Activated CD4-positive, alpha-beta T cell treated with anti-CD3 and anti-CD28 coated beads for 36 hours (primary cell): ENCODE measurements at regions not wholly inside any gene's neighbourhood (a gene's known extent, or its start where the extent isn't known, plus 50 kb on each side); places are given as distances from the start of the nearest gene placed in this dataset.

Experiments
- ATAC-seq: fragments of 200-7000 bp; cut with Tn5 transposase; one replicate; pipeline ENCODE4 v1.10.0; 2021; ENCODE audit warnings: mild to moderate bottlenecking, moderate library complexity
- CTCF ChIA-PET: fragments of 350-600 bp; sonication (Branson Sonifier 250); formaldehyde crosslinking; loops from one replicate; lab custom pipeline; 2021; ENCODE audit warnings: antibody characterized with exemption; lab: Charles Lee
- POLR2A ChIA-PET: fragments of 350-600 bp; sonication (Branson Sonifier 250); formaldehyde crosslinking; loops from one replicate; lab custom pipeline; 2021; ENCODE audit warnings: antibody characterized with exemption, inconsistent platforms; lab: Charles Lee
- DNase-seq: peaks from one replicate; pipeline ENCODE4 v3.0.0-alpha.2; 2020
- H3K27ac Mint-ChIP-seq: one replicate; pipeline ENCODE4 v1.8.0; 2021; ENCODE audit warnings: mixed read lengths
- H3K27me3 Mint-ChIP-seq: one replicate; pipeline ENCODE4 v1.8.0; 2021; ENCODE audit warnings: mixed read lengths
- H3K36me3 Mint-ChIP-seq: one replicate; pipeline ENCODE4 v1.8.0; 2021; ENCODE audit warnings: low read depth, mixed read lengths
- H3K4me1 Mint-ChIP-seq: one replicate; pipeline ENCODE4 v1.8.0; 2021; ENCODE audit warnings: mixed read lengths
- H3K4me3 Mint-ChIP-seq: one replicate; pipeline ENCODE4 v1.8.0; 2021; ENCODE audit warnings: mild to moderate bottlenecking, moderate library complexity, mixed read lengths
- H3K9me3 Mint-ChIP-seq: one replicate; pipeline ENCODE4 v1.8.0; 2021; ENCODE audit warnings: low read depth, mixed read lengths
- intact Hi-C, 2 experiments: fragments of 100-400 bp; cut with DNase I in 1 of 2; cut with micrococcal nuclease in 1 of 2; formaldehyde crosslinking; loops; one replicate each; pipeline versions ENCODE4 v1.14.2 to v1.15.1; 2022 to 2024; cut with DNase I, micrococcal nuclease

- CTCF ChIA-PET = interaction anchor here (0.9 kb wide), 1 partner anchor 18 kb away, joined by 3 read pairs; no protein-coding TSS in a partner anchor
- H3K27ac Mint-ChIP-seq = no peak overlapping the region
- H3K9me3 Mint-ChIP-seq = no peaks in the 10 kb centered on the region
These were observed 51.1 kb upstream of the NCOA1 start for GRCh38 chr2:24439971-24440340.

GRCh38 chr2:24439280-24439970 is 51.6 kb upstream of the NCOA1 start:
- no peaks in the 10 kb centered on the region for H3K27me3 Mint-ChIP-seq
- no peaks in the 10 kb centered on the region for H3K4me1 Mint-ChIP-seq
- no peaks in the 10 kb centered on the region for H3K36me3 Mint-ChIP-seq
- no peak for DNase-seq
- POLR2A ChIA-PET = no interaction called here
- no peak overlapping the region for H3K4me3 Mint-ChIP-seq
- H3K9me3 Mint-ChIP-seq = no peaks in the 10 kb centered on the region
- intact Hi-C loops = no loop called here
- no peak for ATAC-seq
- no peak overlapping the region for H3K27ac Mint-ChIP-seq
- CTCF ChIA-PET = interaction anchor here (0.9 to 1.7 kb wide), 2 partner anchors 16 to 17 kb away, joined by 3 read pairs; no protein-coding TSS in a partner anchor

More at GRCh38 chr2:24439971-24440340, 51.1 kb upstream of the NCOA1 start:
- H3K4me1 Mint-ChIP-seq = no peaks in the 10 kb centered on the region
- H3K27me3 Mint-ChIP-seq = no peaks in the 10 kb centered on the region
- H3K36me3 Mint-ChIP-seq = no peaks in the 10 kb centered on the region
- no peak for ATAC-seq
- intact Hi-C loops = no loop called here
- DNase-seq = no peak
- no peak overlapping the region for H3K4me3 Mint-ChIP-seq
- POLR2A ChIA-PET = no interaction called here

GRCh38 chr2:24438106-24438505 is 52.9 kb upstream of the NCOA1 start:
- H3K36me3 Mint-ChIP-seq = no peaks in the 10 kb centered on the region
- DNase-seq (no peak), ATAC-seq (no peak)
- H3K9me3 Mint-ChIP-seq = no peaks in the 10 kb centered on the region
- intact Hi-C loops = no loop called here
- no peaks in the 10 kb centered on the region for H3K4me1 Mint-ChIP-seq
- POLR2A ChIA-PET = no interaction called here
- no peak overlapping the region for H3K4me3 Mint-ChIP-seq
- no peak overlapping the region for H3K27ac Mint-ChIP-seq
- no peaks in the 10 kb centered on the region for H3K27me3 Mint-ChIP-seq
- CTCF ChIA-PET = interaction anchor here (1.7 kb wide), 1 partner anchor 15 kb away, joined by 3 read pairs; no protein-coding TSS in a partner anchor

GRCh38 chr2:24435391-24436316 is 55.4 kb upstream of the NCOA1 start:
- ChIA-PET POLR2A (no interaction called here), CTCF (interaction anchor here (0.8 to 1.1 kb wide), 2 partner anchors 14 to 17 kb away, joined by 3 read pairs; no protein-coding TSS in a partner anchor)
- no peaks in the 10 kb centered on the region for H3K27me3 Mint-ChIP-seq
- ATAC-seq (no peak), DNase-seq (no peak)
- H3K9me3 Mint-ChIP-seq = no peaks in the 10 kb centered on the region
- H3K4me1 Mint-ChIP-seq = no peaks in the 10 kb centered on the region
- no peaks in the 10 kb centered on the region for H3K36me3 Mint-ChIP-seq
- H3K4me3 Mint-ChIP-seq = no peak overlapping the region
- no peak overlapping the region for H3K27ac Mint-ChIP-seq
- intact Hi-C loops = no loop called here

GRCh38 chr2:24434541-24434940 is 56.5 kb upstream of the NCOA1 start:
- Mint-ChIP-seq H3K36me3 (no peaks in the 10 kb centered on the region), H3K27ac (no peak overlapping the region), H3K27me3 (no peaks in the 10 kb centered on the region), H3K4me1 (no peaks in the 10 kb centered on the region), H3K9me3 (no peaks in the 10 kb centered on the region), H3K4me3 (no peak overlapping the region)
- no peak for ATAC-seq
- POLR2A ChIA-PET = no interaction called here
- DNase-seq = no peak
- CTCF ChIA-PET = interaction anchor here (0.5 to 2.2 kb wide), 6 partner anchors 11 to 393 kb away, joined by 3 to 9 read pairs (median 5); no protein-coding TSS in a partner anchor
- intact Hi-C loops = no loop called here

GRCh38 chr2:24432735-24433134 is 58.3 kb upstream of the NCOA1 start:
- H3K9me3 Mint-ChIP-seq = no peaks in the 10 kb centered on the region
- DNase-seq = no peak
- no peak overlapping the region for H3K27ac Mint-ChIP-seq
- intact Hi-C loops = no loop called here
- ChIA-PET CTCF (interaction anchor here (2.0 to 2.2 kb wide), 2 partner anchors 10 to 23 kb away, joined by 7 to 9 read pairs; no protein-coding TSS in a partner anchor), POLR2A (no interaction called here)
- H3K36me3 Mint-ChIP-seq = no peaks in the 10 kb centered on the region
- no peaks in the 10 kb centered on the region for H3K4me1 Mint-ChIP-seq
- H3K4me3 Mint-ChIP-seq = no peak overlapping the region
- ATAC-seq = no peak
- no peaks in the 10 kb centered on the region for H3K27me3 Mint-ChIP-seq

- Mint-ChIP-seq H3K4me3 (no peak overlapping the region), H3K4me1 (no peaks in the 10 kb centered on the region), H3K27me3 (no peaks in the 10 kb centered on the region), H3K27ac (no peak overlapping the region), H3K9me3 (no peaks in the 10 kb centered on the region), H3K36me3 (no peaks in the 10 kb centered on the region)
- DNase-seq (no peak), ATAC-seq (no peak)
- CTCF ChIA-PET = interaction anchor here (0.6 to 1.3 kb wide), 2 partner anchors 10 to 317 kb away, joined by 3 to 4 read pairs; no protein-coding TSS in a partner anchor
- intact Hi-C loops = no loop called here
- POLR2A ChIA-PET = no interaction called here
These were observed 58.9 kb upstream of the NCOA1 start for GRCh38 chr2:24432121-24432520.

GRCh38 chr2:24429197-24430074 is 61.6 kb upstream of the NCOA1 start:
- Mint-ChIP-seq H3K4me1 (no peaks in the 10 kb centered on the region), H3K27me3 (no peaks in the 10 kb centered on the region), H3K9me3 (no peaks in the 10 kb centered on the region), H3K4me3 (no peak overlapping the region), H3K27ac (no peak overlapping the region), H3K36me3 (no peaks in the 10 kb centered on the region)
- POLR2A ChIA-PET = no interaction called here
- ATAC-seq = no peak
- intact Hi-C loops = no loop called here
- CTCF ChIA-PET = interaction anchor here (0.5 kb wide), 1 partner anchor 528 kb away, joined by 3 read pairs; no protein-coding TSS in a partner anchor
- no peak for DNase-seq

- no peak for DNase-seq
- H3K27ac Mint-ChIP-seq = no peak overlapping the region
- no peaks in the 10 kb centered on the region for H3K9me3 Mint-ChIP-seq
- no peaks in the 10 kb centered on the region for H3K27me3 Mint-ChIP-seq
- H3K4me3 Mint-ChIP-seq = no peak overlapping the region
- CTCF ChIA-PET = interaction anchor here (0.6 to 1.8 kb wide), 4 partner anchors 14 to 295 kb away, joined by 3 to 6 read pairs (median 3); no protein-coding TSS in a partner anchor
- no peak for ATAC-seq
- H3K36me3 Mint-ChIP-seq = no peaks in the 10 kb centered on the region
- intact Hi-C loops = loop anchor here in 1 of 2 experiments (5.0 kb wide), 1 partner anchor 118 kb away; no protein-coding TSS in a partner anchor
- POLR2A ChIA-PET = no interaction called here
- H3K4me1 Mint-ChIP-seq = no peaks in the 10 kb centered on the region
These were observed 64.1 kb upstream of the ITSN2 start for GRCh38 chr2:24424387-24424786.

- Mint-ChIP-seq H3K27me3 (no peaks in the 10 kb centered on the region), H3K9me3 (no peaks in the 10 kb centered on the region), H3K4me1 (no peaks in the 10 kb centered on the region), H3K4me3 (no peak overlapping the region), H3K27ac (no peak overlapping the region), H3K36me3 (no peaks in the 10 kb centered on the region)
- ChIA-PET CTCF (interaction anchor here (0.8 to 5.7 kb wide), 8 partner anchors 10 to 404 kb away, joined by 3 to 45 read pairs (median 5); no protein-coding TSS in a partner anchor), POLR2A (no interaction called here)
- ATAC-seq = no peak
- intact Hi-C loops = loop anchor here in 1 of 2 experiments (5.0 kb wide), 1 partner anchor 119 kb away; no protein-coding TSS in a partner anchor
- no peak for DNase-seq
These were observed 62.8 kb upstream of the ITSN2 start for GRCh38 chr2:24423095-24423494.
